Right cardiac atrium (tissue), 5 donors: ENCODE measurements at regions not wholly inside any gene's neighbourhood (a gene's known extent, or its start where the extent isn't known, plus 50 kb on each side); places are given as distances from the start of the nearest gene placed in this dataset.
"Not testable (repeated sequence)": the region's sequence is repeated elsewhere in the genome, so short reads cannot be mapped to it uniquely, and the experiment has no call there.

Experiments used
- ATAC-seq, 2 donors: fragments of 200-7000 bp; cut with Tn5 transposase; one replicate each; pipeline versions ENCODE4 v1.8.0 to v1.9.1; 2020; ENCODE audit warnings: moderate library complexity in 2 of 2, mild to moderate bottlenecking in 1 of 2
- DNase-seq, 3 donors: peaks; one replicate each; pipeline ENCODE4 v3.0.0-alpha.2; 2020
- H3K27ac ChIP-seq: one replicate; pipeline ENCODE4 v1.5.1; 2013; ENCODE audit warnings: mild to moderate bottlenecking, low read length, control low read depth, moderate library complexity
- H3K27me3 ChIP-seq: one replicate; pipeline ENCODE4 v1.6.1; 2013; ENCODE audit not compliant: control insufficient read depth, insufficient read depth
- H3K4me1 ChIP-seq: one replicate; pipeline ENCODE4 v1.6.1; 2013; ENCODE audit warnings: low read length; ENCODE audit not compliant: control insufficient read depth, insufficient read depth
- H3K4me3 ChIP-seq: one replicate; pipeline ENCODE4 v1.5.1; 2013; ENCODE audit warnings: low read length, control low read depth
- H3K9me3 ChIP-seq: one replicate; pipeline ENCODE4 v1.6.1; 2013; ENCODE audit warnings: low read length; ENCODE audit not compliant: control insufficient read depth
- WGBS: extraction: QIAGEN DNeasy Blood & Tissue Kit; methylation state at CpG from one replicate; pipeline ENCODE4 v1.1.7; 2013; 5-methylcytosine and 5-hydroxymethylcytosine counted together
- intact Hi-C, 4 donors: fragments of 100-400 bp; cut with DNase I; formaldehyde crosslinking; loops; one replicate each; pipeline versions ENCODE4 v1.11.0 to v1.14.0; 2022 to 2023
- donor health status: healthy with polysubstance abuse.
- donor health status: DM: no; HTN: yes; CAD: no.
- donor health status: DM: no; HTN: no; CAD: no.
- donor health status: DM: no; HTN: yes; CAD: no; lungs with severe emphysema.
- donor health status: DM: yes; HTN: yes; CAD: no.

- WGBS = 87% methylated on average over 6 of the region's 6 CpGs
- Histone ChIP-seq H3K9me3 (no peaks in the 10 kb centered on the region), H3K27me3 (no peaks in the 10 kb centered on the region), H3K4me1 (no peaks in the 10 kb centered on the region), H3K4me3 (no peak overlapping the region), H3K27ac (no peak overlapping the region)
- no peak for ATAC-seq
- intact Hi-C loops = no loop called here
- DNase-seq = no peak
Observed at GRCh38 chr6:144683216-144684070, 398.3 kb downstream of the UTRN start.

- DNase-seq (no peak), ATAC-seq (no peak)
- Histone ChIP-seq H3K4me3 (no peak overlapping the region), H3K4me1 (no peaks in the 10 kb centered on the region), H3K9me3 (no peaks in the 10 kb centered on the region), H3K27ac (no peak overlapping the region), H3K27me3 (no peaks in the 10 kb centered on the region)
- intact Hi-C loops = no loop called here
Observed at GRCh38 chr6:144688713-144689112, 403.6 kb downstream of the UTRN start.

GRCh38 chr6:144689503-144690040 lies 404.4 kb downstream of the UTRN start:
- no peak overlapping the region for H3K27ac ChIP-seq
- intact Hi-C loops = no loop called here
- 75% methylated on average over 3 of the region's 3 CpGs for WGBS
- ATAC-seq = no peak
- H3K27me3 ChIP-seq = no peaks in the 10 kb centered on the region
- no peaks in the 10 kb centered on the region for H3K4me1 ChIP-seq
- DNase-seq = no peak
- H3K9me3 ChIP-seq = no peaks in the 10 kb centered on the region
- no peak overlapping the region for H3K4me3 ChIP-seq

- Histone ChIP-seq H3K27me3 (no peaks in the 10 kb centered on the region), H3K4me3 (no peak overlapping the region), H3K4me1 (no peaks in the 10 kb centered on the region), H3K27ac (no peak overlapping the region), H3K9me3 (no peaks in the 10 kb centered on the region)
- ATAC-seq (no peak), DNase-seq (no peak)
- WGBS = 94% methylated on average over 1 of the region's 1 CpG
- intact Hi-C loops = no loop called here
Observed at GRCh38 chr6:144690133-144690532, 405.0 kb downstream of the UTRN start.

- WGBS = 78% methylated on average over 4 of the region's 4 CpGs
- intact Hi-C loops = no loop called here
- H3K4me3 ChIP-seq = no peak overlapping the region
- no peaks in the 10 kb centered on the region for H3K4me1 ChIP-seq
- DNase-seq = no peak
- ATAC-seq = no peak
- no peaks in the 10 kb centered on the region for H3K27me3 ChIP-seq
- H3K27ac ChIP-seq = no peak overlapping the region
- no peaks in the 10 kb centered on the region for H3K9me3 ChIP-seq
Observed at GRCh38 chr6:144690666-144691065, 405.5 kb downstream of the UTRN start.

- intact Hi-C loops, DNase-seq: not testable (repeated sequence)
Observed at GRCh38 chr6:144692050-144692449, 406.9 kb downstream of the UTRN start.

GRCh38 chr6:144695858-144696533 lies 410.9 kb downstream of the UTRN start:
- ATAC-seq = no peak
- intact Hi-C loops = no loop called here

More at GRCh38 chr6:144692050-144692449, 406.9 kb downstream of the UTRN start:
- not testable (repeated sequence) for H3K4me3 ChIP-seq, H3K9me3 ChIP-seq, H3K27ac ChIP-seq, H3K27me3 ChIP-seq, H3K4me1 ChIP-seq, ATAC-seq
- WGBS = 98% methylated on average over 1 of the region's 1 CpG

GRCh38 chr6:144696610-144697368 lies 411.7 kb downstream of the UTRN start:
- ATAC-seq (no peak), DNase-seq (no peak)
- intact Hi-C loops = no loop called here
- H3K4me1 ChIP-seq = no peaks in the 10 kb centered on the region
- no peak overlapping the region for H3K4me3 ChIP-seq
- H3K27ac ChIP-seq = no peak overlapping the region
- WGBS = 78% methylated on average over 2 of the region's 2 CpGs
- no peaks in the 10 kb centered on the region for H3K9me3 ChIP-seq
- H3K27me3 ChIP-seq = no peaks in the 10 kb centered on the region

More at GRCh38 chr6:144695858-144696533, 410.9 kb downstream of the UTRN start:
- WGBS = 84% methylated on average over 3 of the region's 3 CpGs
- Histone ChIP-seq H3K27ac (no peak overlapping the region), H3K4me3 (no peak overlapping the region), H3K27me3 (no peaks in the 10 kb centered on the region), H3K4me1 (no peaks in the 10 kb centered on the region), H3K9me3 (no peaks in the 10 kb centered on the region)
- DNase-seq = no peak

- H3K4me1 ChIP-seq = no peaks in the 10 kb centered on the region
- no peaks in the 10 kb centered on the region for H3K27me3 ChIP-seq
- no peak overlapping the region for H3K27ac ChIP-seq
- intact Hi-C loops = no loop called here
- no peak overlapping the region for H3K4me3 ChIP-seq
- no peaks in the 10 kb centered on the region for H3K9me3 ChIP-seq
- ATAC-seq (no peak), DNase-seq (no peak)
- WGBS = 91% methylated on average over 2 of the region's 2 CpGs
Observed at GRCh38 chr6:144697369-144697760, 412.2 kb downstream of the UTRN start.

GRCh38 chr6:144697801-144698200 lies 412.7 kb downstream of the UTRN start:
- no peak for ATAC-seq
- 85% methylated on average over 3 of the region's 3 CpGs for WGBS

GRCh38 chr6:144702781-144703180 lies 417.6 kb downstream of the UTRN start:
- DNase-seq = no peak
- 98% methylated on average over 1 of the region's 1 CpG for WGBS
- ATAC-seq = no peak
- Histone ChIP-seq H3K27ac (no peak overlapping the region), H3K4me1 (no peaks in the 10 kb centered on the region), H3K27me3 (no peaks in the 10 kb centered on the region), H3K9me3 (no peaks in the 10 kb centered on the region), H3K4me3 (no peak overlapping the region)
- intact Hi-C loops = no loop called here

More at GRCh38 chr6:144697801-144698200, 412.7 kb downstream of the UTRN start:
- intact Hi-C loops = no loop called here
- no peak overlapping the region for H3K4me3 ChIP-seq
- no peaks in the 10 kb centered on the region for H3K27me3 ChIP-seq
- no peak overlapping the region for H3K27ac ChIP-seq
- no peak for DNase-seq
- H3K9me3 ChIP-seq = no peaks in the 10 kb centered on the region
- no peaks in the 10 kb centered on the region for H3K4me1 ChIP-seq
